Stimulated activated CD4-positive, alpha-beta T cell treated with anti-CD3 and anti-CD28 coated beads, Interleukin-4, amount 100 ng/mL, for 1 hour (primary cell): ENCODE measurements at regions not wholly inside any gene's neighbourhood (a gene's known extent, or its start where the extent isn't known, plus 50 kb on each side); places are given as distances from the start of the nearest gene placed in this dataset.

Experiments
- DNase-seq: peaks from one replicate; pipeline ENCODE4 v3.0.0-alpha.2; 2020

- no peak for DNase-seq
Measured at GRCh38 chr2:39515273-39515896, 78.3 kb upstream of the MAP4K3 start.

- no peak for DNase-seq
Measured at GRCh38 chr2:39515897-39516346, 78.8 kb upstream of the MAP4K3 start.

DNA sequence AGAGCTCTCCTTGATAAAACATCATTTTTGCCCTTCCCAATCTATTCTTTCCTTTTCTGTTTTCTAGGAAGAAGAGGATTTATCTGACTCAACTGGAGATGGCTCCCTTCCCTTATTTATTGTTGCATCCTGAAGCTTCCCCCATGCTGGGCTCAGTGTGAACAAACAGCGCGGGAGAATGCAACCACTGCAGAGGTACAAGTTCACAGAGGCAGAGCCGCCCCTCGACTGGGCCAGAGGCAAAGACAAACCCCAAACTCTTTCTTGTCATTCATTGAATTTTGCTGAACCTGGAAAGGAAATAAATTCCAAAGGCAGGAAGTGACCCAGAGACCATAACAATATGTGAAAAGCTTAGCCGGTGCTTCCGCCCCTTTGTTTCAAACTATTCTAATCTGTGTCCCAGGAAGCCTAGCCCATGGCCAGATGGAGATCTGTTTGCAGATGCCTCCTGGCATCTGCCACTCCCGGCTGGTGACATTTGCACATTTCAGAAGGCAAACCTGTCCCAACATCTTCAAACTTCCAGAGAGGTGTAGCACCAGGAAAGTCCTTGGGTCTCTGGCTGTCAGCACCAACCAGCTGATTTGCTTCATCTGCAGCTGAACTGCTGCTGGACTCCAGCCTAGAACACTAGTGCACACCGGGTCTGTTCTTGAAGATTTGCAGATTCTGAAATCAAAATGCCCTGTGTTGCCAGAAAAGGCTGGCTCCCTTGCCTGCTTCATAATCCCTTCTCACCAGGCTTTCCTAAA, 79.4 kb upstream of the MAP4K3 start:
- no peak for DNase-seq

DNA sequence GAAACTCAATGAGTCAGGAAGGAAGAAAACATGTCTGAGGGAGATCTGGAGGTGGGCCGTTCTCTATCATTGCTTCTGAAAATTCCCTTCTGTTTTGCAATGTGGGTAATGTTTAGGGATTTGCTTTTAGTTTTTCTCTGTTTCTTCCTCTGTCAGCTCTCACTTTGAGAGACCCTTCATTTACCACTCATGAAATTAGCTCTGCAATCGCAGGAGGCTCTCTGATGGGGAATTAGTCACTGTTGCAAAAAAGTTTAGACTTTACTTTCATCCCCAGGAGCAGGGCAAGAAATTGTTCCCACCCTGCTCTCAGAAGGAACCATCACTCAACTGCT, 80.0 kb upstream of the MAP4K3 start:
- no peak for DNase-seq

GRCh38 chr2:39517622-39518021, 80.5 kb upstream of the MAP4K3 start:
- DNase-seq, result no peak

DNA sequence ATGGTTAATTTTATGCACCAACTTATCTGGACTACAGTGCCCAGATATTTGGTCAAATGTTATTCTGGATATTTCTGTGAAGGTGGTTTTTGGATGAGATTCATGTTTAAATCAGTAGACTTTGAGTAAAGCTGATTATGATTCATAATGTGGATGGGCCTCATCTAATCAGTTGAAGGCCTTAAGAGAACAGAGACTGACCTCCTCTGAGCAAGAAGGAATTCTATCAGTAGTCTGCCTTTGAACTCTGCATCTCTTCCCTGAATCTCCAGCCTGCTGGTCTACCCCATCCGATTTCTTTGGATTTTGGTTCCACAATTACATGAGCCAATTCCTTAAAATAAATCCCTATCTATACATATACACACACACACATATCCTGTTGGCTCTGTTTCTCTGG, 82.8 kb upstream of the MAP4K3 start:
- no peak for DNase-seq

DNA sequence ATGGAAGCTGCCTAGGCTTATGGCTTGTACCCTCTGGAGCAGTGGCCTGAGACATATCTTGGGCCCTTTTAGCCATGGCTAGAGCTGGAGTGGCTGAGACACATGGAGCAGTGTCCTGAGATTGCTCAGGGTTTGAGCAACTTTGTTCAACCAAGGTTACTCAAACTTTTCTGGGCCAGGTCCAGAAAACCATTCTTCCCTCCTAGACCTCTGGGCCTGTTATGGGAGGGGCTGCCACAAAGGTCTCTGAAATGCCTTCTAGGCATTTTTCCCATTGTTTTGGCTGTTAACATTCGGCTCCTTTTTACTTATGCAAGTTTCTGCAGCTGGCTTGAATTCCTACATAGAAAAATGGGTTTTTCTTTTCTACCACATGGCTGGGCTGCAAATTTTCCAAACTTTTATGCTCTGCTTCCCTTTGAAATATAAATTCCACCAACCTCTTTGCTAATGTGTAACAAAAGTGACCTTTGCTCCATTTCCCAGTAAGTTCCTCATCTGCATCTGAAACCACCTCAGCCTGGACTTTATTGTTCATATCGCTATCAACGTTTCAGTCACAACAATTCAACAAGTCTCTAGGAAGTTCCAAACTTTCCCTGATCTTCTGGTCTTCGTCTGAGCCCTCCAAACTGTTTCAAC, 84.9 kb upstream of the MAP4K3 start:
- no peak for DNase-seq

DNA sequence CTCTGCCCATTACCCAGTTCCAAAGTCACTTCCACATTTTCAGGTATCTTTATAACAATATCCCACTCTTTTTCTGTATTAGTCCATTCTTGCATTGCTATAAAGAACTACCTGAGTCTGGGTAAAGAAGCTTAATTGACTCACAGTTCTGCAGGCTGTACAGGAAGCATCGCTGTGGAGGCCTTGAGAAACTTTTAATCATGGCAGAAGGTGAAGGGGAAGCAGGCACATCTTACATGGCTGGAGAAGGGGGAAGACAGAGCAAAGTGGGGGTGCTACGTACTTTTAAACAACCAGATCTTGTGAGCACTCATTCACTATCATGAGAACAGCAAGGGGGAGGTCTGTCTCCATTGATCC, 85.4 kb upstream of the MAP4K3 start:
- no peak for DNase-seq

DNA sequence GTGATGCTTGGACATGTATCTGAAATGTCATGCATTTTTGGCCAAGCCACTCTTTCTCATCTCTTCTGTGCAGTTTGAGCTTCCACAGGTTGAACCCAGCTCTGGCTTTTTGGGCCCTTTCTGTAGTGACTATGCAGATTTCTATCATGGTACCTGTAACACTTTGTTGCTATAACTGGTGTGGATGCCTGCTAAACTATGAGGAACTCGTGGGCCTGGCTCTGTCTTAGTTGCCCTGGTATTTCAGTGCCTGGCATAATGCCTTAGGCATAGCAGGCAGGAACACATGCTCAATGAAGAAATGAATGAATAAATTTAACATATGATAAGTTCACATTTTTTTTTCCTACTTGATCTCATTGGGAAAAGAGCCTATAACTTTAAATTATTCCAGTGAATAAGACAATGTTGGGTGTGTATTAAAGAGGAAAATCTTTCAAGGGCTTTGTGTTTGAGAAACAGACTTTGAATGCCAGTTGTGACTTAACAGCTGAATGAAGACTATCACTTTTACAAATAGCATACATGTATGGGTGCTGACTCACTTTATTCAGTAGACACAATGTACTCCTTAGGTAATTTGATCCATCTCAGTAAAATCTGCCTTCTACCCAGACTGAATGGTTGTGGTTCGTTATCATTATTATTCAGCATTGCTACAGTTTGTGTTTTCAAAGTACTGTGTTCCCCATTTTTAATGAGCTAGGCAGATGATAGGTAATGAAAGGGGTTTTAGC, 86.4 kb upstream of the MAP4K3 start:
- DNase-seq, result no peak

- no peak for DNase-seq
Measured at GRCh38 chr2:39524061-39524460, 87.0 kb upstream of the MAP4K3 start.

- no peak for DNase-seq
Measured at GRCh38 chr2:39524756-39525635, 87.9 kb upstream of the MAP4K3 start.

GRCh38 chr2:39525636-39526412, 88.7 kb upstream of the MAP4K3 start:
- no peak for DNase-seq

DNA sequence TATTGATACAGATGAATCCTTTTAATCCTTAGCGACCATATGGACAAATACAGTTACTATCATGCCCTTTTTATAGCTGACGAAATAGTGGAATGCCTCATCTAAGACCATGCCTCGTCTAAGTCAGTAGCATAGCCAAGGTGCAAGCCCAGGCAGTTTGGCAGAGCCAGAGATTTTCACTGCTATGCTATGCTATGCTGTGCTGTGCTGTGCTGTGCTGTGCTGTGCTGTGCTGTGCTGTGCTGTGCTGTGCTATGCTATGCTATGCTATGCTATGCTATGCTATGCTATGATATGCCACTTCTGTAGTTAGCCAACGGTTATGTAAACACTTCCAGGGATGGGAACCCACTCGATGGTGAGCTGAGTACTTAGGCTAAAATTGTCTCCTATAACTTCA, 91.6 kb upstream of the MAP4K3 start:
- no peak for DNase-seq

- no peak for DNase-seq
Measured at GRCh38 chr2:39529836-39530235, 92.8 kb upstream of the MAP4K3 start.

GRCh38 chr2:39530411-39530866, 93.4 kb upstream of the MAP4K3 start:
- DNase-seq, result no peak

GRCh38 chr2:39531220-39531777, 94.2 kb upstream of the MAP4K3 start:
- no peak for DNase-seq

DNA sequence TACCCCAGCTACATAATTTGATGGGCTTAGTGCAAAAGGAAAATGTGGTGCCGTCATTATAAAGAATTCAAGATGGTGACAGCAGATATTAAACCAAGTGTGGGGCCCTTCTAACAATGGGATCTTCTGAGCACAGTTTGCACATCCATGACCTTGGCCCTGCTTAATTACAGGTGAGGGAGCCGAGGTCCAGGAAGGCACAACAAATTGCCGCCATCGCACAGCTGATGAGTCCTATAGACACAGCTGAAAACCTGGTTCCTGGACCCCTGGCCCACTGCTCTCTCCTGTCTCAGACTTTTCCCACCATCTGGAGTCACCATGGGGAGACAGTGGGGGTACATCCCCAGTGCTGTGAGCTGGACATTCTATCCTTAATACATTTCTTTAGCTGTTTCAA, 95.8 kb upstream of the MAP4K3 start:
- DNase-seq, result no peak

DNA sequence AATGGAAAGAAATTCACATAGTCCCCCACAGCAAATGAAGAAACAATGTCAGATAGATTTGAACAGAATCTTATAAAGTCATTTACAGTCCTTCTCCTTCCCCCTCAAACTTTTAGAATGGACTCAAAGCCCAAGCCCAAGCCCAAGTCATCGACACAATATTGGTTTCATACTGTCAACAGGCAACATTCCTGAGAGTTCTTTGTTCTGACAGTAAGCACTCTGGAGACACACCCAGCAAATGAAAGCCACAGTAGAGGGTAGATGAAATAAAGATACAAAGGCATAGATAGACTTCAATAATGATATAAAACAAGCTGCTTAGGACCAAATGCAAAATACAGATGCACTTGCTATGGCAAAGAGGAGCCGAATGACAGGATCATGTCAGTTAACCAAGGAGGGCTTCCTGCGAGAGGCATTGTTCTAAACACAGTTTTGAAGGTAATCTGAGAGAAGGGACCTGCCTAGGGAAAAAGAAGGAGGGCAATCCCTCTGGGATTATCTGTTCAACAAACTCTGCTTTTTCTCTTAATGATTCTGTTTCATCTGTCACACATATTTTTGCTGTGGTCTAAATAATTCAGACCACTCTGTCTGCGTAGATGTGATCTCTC, 97.1 kb upstream of the MAP4K3 start:
- DNase-seq, result no peak

DNA sequence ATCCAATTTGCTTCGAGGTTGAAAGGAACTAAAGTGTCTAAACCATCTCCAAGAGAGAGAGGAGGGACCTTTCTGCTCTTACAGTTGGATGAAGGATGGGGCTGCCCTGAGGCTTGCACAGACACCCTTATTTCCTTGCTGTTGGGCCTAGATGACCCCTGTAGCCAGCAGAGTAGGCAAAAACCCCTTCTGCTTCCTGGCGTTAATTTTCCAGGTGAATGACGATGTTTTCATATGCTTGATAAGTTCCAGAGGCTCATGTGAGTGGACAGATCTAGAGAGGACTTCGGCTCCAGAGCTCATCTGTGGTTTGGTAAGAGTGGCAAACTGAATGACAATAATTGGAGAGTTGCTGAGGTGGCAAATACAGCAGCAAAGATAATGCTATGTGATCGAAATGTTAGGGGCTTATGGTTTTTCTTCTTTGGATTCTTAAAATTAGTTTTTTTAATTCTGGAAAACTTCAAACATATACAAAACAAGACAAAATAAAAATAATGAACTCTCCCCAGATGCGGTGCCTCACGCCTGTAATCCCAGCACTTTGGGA, 98.6 kb upstream of the MAP4K3 start:
- no peak for DNase-seq

GRCh38 chr2:39537150-39537549, 100.1 kb upstream of the MAP4K3 start:
- no peak for DNase-seq

DNA sequence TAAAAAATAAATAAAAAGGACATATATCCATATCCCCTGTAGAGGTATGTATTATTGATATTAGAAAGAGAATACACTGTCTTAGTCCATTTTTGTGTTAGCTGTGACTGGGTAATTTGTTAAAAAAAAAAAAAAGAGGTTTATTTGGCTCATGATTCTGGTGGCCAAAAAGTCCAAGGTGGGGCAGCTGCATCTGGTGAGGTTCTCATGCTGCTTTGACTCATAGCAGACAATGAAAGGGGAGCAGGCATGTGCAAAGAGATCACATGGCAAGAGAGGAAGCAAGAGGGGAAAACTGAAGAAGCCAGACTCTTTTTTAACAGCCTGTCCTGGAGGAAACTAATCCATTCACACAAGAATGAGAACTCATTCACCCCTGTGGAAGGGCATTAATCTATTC, 101.6 kb upstream of the MAP4K3 start:
- DNase-seq, result no peak
